HG02642 (cell line): ENCODE measurements at regions not wholly inside any gene's neighbourhood (a gene's known extent, or its start where the extent isn't known, plus 50 kb on each side); places are given as distances from the start of the nearest gene placed in this dataset.

Experiments
- ATAC-seq: cut with Tn5 transposase; IDR thresholded peaks from one replicate; pipeline ENCODE4 v1.9.1; 2021; ENCODE audit warnings: mild to moderate bottlenecking; ENCODE audit not compliant: unreplicated experiment, poor library complexity

DNA sequence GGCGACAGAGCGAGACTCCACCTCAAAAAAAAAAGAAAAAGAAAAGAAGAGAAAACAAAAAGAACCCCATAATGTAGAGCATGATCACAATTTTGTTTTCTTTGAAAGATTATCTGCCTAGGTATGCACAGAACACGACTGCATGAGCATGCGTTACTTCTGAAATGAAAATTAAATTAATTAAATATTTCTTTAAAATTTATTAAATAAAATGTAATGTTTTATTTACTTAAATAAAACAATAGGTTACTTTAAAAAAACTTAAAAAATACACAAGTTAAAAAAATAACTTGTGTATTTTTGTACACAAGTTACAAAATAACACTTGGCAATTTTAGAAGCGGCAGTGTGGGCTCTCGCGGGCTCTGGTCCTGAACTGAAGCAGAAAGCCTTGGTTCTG lies 107.8 kb downstream of the TFAP2A start:
- ATAC-seq, result no peak

DNA sequence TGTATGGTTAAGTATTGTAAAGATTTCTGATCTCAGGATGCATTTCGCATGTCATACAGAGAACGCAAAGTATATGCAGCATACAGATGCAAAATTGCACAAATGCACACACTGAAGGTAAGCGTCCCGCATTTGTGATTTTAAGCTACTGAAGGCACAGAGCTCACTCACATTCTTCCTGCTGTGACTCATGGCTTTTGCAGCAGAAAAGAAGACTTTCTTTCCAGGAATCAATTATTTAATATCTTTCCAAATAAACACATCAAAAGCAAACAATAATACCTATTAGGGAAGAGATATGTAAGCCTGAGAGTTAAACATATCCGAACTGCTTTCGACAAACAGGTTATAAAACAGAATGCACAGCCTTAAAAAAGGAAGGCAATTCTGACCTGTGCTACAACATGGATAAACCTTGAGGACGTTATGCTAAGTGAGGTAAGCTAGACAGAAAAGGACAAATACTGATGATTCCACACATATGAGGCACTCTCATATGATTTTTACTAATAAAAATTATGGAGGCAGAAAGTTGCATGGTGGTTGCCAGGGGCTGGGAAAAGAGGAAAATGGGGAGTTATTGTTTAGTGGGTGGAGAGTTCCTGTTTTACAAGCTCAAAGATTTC lies 109.0 kb downstream of the TFAP2A start:
- no peak for ATAC-seq

DNA sequence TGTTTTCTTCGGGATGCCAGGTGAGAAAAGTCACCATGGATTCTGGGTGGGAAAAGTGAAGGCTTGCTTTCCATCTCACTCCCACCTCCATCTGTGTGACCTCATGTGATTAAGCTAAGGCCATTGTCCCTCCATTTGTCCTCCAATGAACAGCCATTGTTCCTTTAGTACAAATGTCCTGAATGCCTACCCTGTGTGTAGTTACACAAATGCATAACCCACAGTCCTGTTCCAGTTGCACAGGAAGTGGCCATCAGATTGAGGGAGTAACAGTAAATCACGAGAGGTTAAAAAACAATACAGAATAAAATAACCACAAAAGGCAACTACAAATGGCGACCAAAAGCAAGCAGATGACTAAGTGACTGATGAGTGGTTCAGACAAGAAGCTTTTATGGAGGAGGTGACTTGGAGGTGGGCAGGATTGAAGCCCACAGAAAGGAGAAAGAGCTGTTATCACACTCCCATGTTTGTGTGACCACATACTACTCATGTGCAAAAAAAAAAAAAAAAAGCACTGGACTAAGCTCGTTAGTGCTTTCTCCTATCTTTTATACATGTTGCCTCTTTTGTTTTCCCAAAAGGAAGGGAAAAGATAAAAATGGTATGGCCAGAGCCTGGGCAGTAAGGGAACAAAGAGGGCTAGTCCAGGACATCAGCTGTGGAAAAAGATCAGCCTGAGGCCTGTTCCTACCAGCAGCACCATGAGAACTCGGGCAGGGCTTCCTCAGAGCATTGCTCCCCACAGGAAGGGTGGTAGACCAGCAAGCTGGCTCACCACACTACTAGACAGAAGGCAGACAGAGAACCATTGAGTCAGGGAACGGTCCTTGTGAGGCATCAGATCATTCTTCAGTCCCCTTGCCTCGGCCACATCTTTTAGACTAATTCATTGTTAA lies 111.0 kb downstream of the TFAP2A start:
- ATAC-seq, result no peak

DNA sequence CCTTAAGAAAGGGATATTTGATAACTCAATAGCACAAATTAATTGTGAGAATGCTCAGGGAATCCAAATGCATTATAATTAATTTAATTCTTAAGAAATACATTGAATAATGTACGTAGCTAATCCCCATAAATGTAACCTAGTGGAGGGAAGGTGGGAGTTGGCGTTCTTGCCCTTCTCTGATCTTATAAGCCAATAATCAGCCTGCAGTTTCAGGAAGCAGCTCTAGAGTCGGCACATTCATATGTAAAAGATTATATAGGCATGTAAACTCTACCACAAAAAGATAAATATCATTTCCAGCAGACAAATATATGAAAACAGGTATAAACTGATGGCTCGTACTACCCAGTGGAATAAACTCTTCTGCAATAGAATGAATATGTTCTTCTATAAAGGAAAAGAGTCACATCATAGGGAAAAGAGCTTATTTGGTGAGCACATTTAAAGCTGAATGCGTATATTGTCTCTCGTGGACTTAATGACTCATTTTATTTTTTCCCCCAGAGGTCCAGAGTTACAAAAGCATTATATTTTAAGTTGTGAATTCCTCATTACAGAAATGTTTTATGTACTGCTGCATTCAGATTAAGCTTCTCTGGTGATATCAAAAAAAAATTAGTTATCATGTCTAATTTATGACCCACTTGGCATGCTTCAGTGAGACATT lies 112.2 kb downstream of the TFAP2A start:
- ATAC-seq, result no peak

DNA sequence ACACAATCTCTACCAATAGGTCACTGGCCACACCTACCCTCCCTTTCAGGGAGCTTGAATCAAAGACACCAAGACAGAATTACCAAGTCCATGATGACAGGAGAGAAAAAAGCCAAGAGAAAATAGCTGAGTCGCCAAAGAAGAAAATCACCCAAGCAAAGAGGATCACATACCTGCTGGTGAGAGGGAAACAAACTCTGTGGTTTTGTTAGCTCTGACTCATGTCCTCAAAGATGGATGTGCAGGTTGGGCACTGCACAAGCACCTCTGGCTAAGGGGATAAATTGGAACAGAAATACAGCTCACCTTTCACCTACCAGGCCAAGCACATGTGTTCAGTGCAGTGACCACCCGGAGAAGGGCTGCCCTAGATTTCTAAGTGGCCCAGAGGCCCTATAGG lies 114.8 kb downstream of the TFAP2A start:
- ATAC-seq, result no peak

DNA sequence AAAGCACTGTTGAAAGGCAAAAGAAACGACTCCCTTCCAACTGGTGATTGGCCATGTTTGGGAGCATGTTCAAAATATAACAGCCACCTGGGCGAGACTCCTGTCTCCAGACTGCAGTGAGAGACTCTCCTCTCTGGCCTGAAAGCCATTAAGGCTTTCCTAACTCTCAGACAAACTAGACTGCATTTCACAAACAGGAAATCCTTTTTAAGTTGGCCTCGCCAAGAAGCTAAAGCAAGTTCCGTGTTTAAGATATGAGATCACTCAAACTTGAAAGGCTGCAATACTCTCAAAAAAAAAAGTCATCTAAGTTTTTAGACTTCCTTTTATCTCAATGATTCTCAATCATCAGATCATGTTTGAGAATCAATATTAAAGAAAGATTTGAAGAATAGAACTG lies 117.0 kb downstream of the TFAP2A start:
- no peak for ATAC-seq

DNA sequence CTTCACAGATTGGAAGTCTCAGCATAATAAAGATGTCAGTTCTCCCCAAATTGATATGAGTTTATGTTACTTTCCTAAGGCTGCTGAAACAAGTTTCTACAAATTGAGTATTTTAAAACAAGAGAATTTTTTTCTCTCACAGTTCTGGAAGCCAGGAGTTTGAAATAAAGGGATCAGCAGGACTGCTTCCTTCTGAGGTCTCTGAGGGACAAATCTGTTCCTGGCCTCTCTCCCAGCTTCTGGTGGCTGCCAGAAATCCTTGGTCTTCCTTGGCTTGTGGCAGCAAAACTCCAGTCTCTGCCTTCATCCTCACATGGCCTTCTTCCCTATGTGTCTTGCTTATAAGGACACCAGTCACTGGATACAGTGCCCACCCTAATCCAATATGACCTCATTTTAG lies 136.1 kb downstream of the TFAP2A start:
- no peak for ATAC-seq

DNA sequence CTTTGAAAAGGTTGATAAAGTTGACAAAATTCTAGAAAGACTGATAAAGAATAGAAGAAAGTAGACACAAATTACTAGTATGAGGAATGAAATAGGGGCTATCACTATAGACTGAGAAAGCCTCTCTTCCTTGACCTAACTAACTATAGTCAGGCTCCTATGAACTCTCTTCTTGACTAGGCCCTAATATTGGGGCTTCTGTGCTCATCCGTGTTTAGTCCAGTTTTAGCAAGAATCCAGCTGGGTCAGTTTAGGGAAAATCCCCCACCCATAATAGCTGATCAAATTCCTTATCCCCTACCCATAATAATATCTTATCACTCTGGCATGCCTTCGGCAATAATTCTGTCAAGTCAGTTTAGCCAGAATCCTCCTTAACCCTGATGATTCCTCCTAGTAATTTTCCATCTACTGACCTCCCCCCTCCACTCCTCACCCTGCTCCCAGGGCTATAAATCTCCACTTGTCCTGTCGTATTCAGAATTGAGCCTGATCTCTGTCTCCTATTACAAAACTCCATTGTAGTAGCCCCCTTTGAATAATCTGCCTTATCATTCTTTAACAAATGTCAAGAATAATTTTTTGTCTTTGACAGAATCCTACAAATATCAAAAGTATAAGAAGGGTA lies 138.1 kb downstream of the TFAP2A start:
- ATAC-seq, result no peak

DNA sequence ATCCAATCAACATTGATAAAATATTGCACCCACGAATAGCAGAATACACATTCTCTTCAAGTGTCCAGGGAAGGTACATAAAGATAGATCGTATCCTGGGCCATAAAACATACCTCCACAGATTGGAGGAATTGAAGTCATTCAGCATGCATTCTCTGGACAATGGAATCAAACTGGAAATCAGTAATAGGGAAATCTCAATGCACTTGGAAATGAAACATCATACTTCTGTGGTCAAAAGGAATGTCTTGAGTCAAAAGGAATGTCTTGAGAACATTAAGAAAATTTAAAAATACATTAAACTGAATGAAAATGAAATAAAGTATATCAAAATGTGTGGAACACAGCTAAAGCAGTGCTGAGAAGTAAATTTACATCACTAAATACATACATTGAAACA lies 138.8 kb downstream of the TFAP2A start:
- ATAC-seq, result no peak

DNA sequence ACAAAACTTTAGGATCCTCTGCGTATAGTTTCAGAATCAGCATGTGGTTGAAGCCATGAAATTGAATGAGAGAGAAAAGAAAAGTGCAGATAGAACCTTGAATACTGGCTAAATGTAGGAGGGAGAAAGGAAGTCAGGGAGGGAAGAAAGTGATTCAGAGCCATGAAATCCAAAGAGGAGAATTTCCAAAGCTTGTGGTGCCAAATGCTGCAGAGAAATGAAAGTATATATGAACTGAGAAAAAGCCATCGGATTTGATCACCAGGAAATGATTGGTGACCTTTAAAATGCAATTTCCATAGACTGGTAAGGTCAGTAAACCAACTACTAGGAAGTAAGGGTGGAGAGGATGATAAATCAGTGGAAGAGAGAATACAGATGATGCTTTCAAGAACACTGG lies 142.3 kb downstream of the TFAP2A start:
- no peak for ATAC-seq

DNA sequence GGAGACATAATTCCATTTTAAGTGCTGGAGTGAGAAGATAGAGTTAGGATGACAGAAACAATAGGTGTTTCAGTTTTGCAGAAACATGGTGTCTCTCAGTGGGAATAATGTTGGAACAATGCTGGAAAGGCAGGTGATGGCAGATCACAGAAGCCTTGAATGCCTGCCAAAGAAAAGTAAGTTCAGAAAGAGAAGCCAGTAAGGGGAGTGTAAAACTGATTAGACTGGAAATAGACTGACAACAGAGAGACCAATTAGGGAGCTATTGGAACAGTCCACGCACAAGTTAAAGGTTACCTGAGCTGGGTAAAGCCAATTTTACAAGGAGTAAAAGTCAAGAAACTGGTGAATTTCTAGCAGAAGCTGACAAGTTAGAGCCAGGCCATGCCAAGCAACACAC lies 142.9 kb downstream of the TFAP2A start:
- no peak for ATAC-seq

DNA sequence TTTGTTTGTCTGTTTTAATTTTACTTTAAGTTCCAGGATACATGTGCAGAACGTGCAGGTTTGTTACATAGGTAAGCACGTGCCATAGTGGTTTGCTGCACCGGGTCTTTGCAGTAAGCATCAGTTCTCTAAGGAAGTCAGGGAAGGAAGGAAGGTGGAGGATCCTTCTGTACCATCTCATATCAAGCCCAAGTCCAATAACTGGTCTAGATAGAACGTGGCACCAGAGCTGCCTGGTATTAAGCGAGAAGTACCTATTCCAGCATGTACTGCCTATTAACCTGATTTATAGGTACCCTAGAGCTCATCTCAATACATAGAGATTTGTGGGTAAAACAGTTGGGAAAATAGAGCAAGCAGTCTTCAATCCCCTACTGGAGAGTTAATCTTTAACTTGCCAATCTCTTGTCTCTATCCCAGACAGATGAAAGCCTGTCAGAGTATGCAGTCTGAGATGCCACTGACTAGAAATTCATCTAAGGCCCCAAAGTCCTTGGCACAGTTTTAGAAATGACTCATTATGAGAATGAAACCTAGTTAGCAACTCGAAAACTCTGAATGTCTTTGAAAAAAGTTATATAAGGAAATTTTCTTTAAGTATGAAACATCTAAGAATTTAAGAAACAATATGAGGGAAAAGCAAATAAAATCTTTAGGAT lies 144.9 kb downstream of the TFAP2A start:
- no peak for ATAC-seq

DNA sequence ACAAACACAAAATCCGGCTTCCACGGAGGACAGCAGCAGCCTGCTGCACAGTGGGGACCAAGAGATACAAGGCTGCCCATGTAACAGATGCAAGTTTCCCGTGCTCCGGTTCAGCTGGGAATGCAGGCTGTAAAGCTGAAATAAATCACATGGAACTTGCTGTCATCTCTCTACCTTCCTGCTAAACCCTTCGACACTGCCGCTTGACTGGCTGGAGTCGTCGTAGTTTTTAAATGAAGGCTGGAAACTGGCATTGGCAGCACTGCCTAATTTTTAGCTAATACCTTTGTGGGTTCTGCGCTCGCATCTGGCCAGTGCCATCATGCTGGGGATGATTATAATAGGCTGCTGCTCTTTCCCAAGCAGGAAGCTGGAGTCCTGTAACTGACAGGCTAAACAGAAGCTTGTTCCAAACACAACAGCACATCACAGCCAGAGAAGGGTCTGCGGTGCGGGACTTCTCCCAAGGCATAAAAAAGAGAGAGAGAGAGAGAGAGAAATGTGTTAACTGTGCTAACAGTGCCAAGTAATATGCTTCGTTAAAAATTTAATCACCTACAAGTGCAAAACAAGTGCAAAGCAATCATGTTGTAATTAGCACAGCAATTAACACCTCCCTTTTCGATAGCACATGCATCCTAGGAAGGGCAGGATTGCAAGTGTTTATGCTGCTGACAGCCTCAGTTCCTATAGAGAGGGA lies 146.1 kb downstream of the TFAP2A start:
- no peak for ATAC-seq

DNA sequence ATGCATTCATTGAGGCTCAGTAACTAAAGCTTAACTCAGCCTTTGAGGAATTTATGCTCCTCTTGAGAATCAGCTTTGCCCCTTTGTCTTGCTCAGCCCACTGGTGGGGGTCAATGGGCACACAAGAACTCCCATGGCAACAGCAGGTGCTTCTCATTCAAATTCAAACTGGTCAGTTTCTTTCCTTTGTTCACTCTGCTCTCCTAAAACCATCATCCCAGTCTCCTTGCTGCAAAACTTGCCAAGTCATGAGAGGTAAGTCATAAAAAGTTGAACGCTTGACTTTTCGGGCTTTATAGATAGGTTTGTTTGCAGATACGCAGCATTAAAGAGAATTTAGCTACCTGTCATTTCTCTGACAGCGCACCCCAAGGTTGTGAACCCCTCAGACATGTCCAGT lies 146.8 kb downstream of the TFAP2A start:
- ATAC-seq, result no peak

DNA sequence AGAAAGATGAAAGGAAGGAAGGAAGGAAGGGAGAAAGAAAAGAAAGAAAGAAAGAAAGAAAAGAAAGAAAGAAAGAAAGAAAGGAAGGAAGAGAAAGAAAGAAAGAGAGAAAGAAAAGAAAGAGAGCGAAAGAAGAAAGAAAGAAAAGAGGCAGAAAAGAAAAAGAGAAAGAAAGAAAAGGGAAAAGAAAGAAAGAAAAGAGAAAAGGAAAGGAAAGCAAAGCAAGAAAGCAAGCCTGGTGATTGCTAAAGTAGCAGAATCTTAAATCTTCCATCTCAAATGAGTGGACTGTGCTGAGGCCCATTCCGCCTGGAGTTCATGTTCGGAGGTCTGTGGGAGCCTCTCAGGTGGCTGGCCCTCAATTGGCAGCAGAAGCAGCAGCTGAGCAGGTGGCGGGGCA lies 148.4 kb downstream of the TFAP2A start:
- ATAC-seq, result no peak

DNA sequence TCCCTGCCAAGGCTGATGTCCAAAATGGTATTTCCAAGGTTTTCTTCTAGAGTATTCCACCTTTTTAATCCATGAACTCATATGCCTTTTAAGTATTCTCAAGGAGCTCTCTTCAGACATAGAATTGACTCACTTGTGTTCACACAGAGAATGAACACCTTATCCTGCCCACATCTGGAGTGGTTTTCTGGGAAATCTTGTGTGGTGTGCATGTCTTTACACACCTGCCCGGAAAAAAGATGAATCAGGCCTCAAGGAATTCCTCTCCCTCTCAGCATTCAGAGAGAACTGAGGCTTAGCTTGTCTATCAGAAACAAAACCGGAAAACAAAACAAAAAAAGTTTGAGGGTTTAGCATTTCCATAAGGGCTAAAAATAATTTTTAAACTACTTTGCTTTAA lies 148.8 kb downstream of the TFAP2A start:
- no peak for ATAC-seq

DNA sequence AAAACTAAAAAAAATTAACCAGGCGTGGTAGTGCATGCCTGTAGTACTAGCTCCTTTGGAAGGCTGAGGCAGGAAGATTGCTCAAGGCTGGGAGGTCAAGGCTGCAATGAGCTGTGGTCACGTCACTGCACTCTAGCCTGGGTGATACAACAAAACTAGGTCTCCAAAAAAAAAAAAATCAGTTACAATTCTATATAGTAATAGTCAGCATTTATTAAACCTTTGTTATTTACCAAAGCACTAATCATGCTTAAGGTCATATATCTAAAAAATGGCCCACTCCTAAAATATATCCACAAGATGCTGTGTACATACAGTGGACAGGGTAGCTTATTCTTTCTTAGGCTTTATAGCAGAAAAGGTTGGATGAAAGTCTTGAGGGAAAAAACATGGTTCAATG lies 152.4 kb downstream of the TFAP2A start:
- no peak for ATAC-seq

DNA sequence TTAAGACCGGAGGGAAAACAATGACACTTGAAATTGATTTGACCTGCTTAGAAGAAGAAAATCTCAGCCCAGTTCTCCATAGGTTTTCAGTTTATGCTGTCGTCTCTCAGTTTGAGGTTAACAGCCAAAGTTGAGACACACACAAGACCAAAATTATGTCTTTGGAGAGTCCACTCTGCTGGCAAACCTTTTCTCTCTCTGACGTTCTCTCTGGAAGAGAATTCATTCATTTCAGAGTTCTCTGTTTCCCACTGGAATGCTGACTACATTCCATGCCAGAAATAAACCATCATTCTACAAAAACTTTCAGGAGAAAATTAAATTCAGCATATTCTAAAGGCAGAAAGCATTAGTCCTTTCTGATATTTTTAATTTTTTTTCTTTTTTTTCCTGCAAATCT lies 155.2 kb downstream of the TFAP2A start:
- no peak for ATAC-seq

DNA sequence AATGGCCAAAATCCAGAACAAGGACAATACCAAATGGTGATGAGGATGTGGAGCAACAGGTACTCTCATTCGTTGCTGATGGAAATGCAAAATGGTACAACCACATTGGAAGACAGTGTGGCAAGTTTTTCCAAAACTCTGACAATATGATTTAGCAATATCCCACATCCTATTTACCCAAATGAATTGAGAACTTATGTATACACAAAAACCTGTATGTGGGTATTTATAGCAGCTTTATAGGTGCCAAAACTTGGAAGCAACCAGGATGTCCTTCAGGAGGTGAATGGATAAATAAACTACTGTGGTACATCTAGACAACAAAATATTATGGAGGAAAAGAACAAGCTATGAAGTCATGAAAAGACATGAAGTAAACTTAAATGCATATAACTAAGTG lies 156.5 kb downstream of the TFAP2A start:
- ATAC-seq, result no peak

DNA sequence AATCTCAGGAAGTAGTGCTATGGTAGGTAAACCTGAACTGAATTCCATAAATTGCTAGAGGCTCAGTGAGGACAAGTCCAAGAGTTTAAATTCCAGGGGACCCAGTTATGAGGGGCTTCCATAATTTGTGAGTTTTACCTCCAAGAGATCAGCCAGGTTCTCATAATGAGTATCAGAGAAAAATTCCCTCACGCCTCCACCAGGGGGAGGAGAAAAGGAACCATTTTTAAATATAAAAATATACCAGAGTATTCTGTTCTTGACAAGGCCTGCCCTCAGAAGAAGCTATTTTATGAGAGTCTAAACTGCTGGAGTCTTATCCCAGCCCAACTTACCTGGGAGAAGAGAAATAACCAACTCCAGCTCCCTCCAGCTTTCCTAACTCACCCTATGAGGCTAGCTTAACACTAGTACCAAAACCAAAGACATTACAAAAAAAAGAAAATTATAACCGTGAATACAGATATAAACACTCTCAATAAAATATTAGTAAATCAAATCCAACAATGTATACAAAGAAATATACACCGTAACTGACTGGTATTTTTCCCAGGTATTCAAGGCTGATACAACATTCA lies 158.7 kb downstream of the TFAP2A start:
- no peak for ATAC-seq
